ENCODE measurements at regions not wholly inside any gene's neighbourhood (a gene's known extent, or its start where the extent isn't known, plus 50 kb on each side); places are given as distances from the start of the nearest gene placed in this dataset.

DNA sequence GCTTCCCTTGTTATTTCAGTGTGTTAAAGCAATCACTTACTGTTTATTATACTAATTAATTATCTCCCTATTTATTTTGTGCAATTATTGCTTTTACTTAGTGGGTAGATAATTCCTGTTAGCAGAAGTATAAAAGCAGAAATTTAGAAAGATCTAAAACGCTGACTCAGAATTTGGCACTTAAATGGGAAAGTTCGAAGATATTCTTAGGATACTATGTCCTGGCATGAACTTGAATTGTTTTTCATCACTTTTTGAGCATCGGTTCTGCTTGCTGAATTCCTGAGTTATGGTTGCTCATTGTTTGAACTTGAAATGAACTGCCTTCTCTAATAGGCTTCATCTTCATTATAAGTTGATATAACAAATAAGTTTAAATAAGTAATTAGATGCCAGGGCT is 325.4 kb downstream of the JRKL start:
- TF ChIP-seq CCAR2 (IDR thresholded peaks at IDR 0.05; ENCODE audit: low read depth, low read length) (no peak), MAFF (IDR thresholded peaks at IDR 0.05; ENCODE audit: low read length) (peak; percentile 20; the same call in 1 of the 2 replicates), CXXC5 (CRISPR knock-in tag; IDR thresholded peaks at IDR 0.05) (no peak), ETV5 (CRISPR knock-in tag; IDR thresholded peaks at IDR 0.05; ENCODE audit: low read depth) (no peak), C11orf30 (IDR thresholded peaks at IDR 0.05; ENCODE audit: low read depth) (peak; percentile 23; the same call in 1 of the 2 replicates), MAFK (IDR thresholded peaks at IDR 0.05; ENCODE audit: low read length) (peak; percentile 10; the same call in 1 of the 2 replicates), RFX7 (CRISPR knock-in tag; IDR thresholded peaks at IDR 0.05) (no peak), ELF1 (tag; IDR thresholded peaks at IDR 0.05) (no peak), ZNF316 (IDR thresholded peaks at IDR 0.05) (peak; percentile 60)
- TF ChIP-seq, protein P1, sequence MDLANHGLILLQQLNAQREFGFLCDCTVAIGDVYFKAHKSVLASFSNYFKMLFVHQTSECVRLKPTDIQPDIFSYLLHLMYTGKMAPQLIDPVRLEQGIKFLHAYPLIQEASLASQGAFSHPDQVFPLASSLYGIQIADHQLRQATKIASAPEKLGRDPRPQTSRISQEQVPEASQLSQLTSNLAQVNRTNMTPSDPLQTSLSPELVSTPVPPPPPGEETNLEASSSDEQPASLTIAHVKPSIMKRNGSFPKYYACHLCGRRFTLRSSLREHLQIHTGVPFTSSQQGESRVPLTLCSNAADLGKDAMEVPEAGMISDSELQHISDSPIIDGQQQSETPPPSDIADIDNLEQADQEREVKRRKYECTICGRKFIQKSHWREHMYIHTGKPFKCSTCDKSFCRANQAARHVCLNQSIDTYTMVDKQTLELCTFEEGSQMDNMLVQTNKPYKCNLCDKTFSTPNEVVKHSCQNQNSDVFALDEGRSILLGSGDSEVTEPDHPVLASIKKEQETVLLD (IDR thresholded peaks at IDR 0.05): no peak
- Histone ChIP-seq H4K20me1 (replicated peaks; ENCODE audit: control insufficient read depth, insufficient read depth, low read length) (no peaks in the 10 kb centered on the region), H3K27me3 (ENCODE audit: control insufficient read depth in 2 of 2, insufficient read depth in 2 of 2, low read length in 2 of 2) (no peaks in the 10 kb centered on the region), H3K27ac (ENCODE audit: extremely low read depth, low read depth, low read length) (no peak overlapping the region), H3K4me1 (replicated peaks in 1 of 2; ENCODE audit: control insufficient read depth in 2 of 2, insufficient read depth in 2 of 2, low read length in 2 of 2) (no peaks in the 10 kb centered on the region), H3K4me3 (no peak overlapping the region), H3K36me3 (ENCODE audit: control insufficient read depth, insufficient read depth, low read length) (no peaks in the 10 kb centered on the region), H2AFZ (ENCODE audit: low read depth, low read length) (no peak overlapping the region), H3K9me1 (ENCODE audit: control insufficient read depth, insufficient read depth, low read length) (no peaks in the 10 kb centered on the region), H3K9me3 (replicated peaks; ENCODE audit: control insufficient read depth, insufficient read depth, low read depth, low read length) (no peaks in the 10 kb centered on the region), H3K79me2 (ENCODE audit: control insufficient read depth, insufficient read depth, low read length) (no peaks in the 10 kb centered on the region), H3K4me2 (ENCODE audit: insufficient read depth, low read length) (no peak overlapping the region), H3K9ac (ENCODE audit: insufficient read depth in 1 of 2, low read depth in 2 of 2, low read length in 2 of 2) (no peak overlapping the region)
- ATAC-seq (no peak), DNase-seq (ENCODE audit: extremely low read depth in 1 of 4, low spot score in 3 of 4) (no peak), FAIRE-seq (no peak)
- 8% methylated on average over 3 of the region's 3 CpGs for WGBS (ENCODE audit: insufficient coverage, low coverage, missing lambda C conversion rate)
- ChIA-PET CTCF (ENCODE audit: low intra/inter-chr PET ratio) (no interaction called here), POLR2A (no interaction called here)
- intact Hi-C loops (cut with micrococcal nuclease) (no loop called here), in situ Hi-C loops (cut with MboI) (no loop called here)
- BruUV-seq (replicated peaks): no TSS peak

Measured in K562 (cell line).